Progenitor cell of endocrine pancreas (in vitro differentiated cells): ENCODE measurements at regions not wholly inside any gene's neighbourhood (a gene's known extent, or its start where the extent isn't known, plus 50 kb on each side); places are given as distances from the start of the nearest gene placed in this dataset.

Experiments used
- DNase-seq: peaks from one replicate; pipeline ENCODE4 v3.0.0; 2021; ENCODE audit warnings: low spot score; ENCODE audit not compliant: unreplicated experiment
- H3K27ac Mint-ChIP-seq: 2 replicates; pipeline ENCODE4 v1.8.0; 2021; ENCODE audit warnings: mild to moderate bottlenecking, moderate library complexity, mixed read lengths
- H3K27me3 Mint-ChIP-seq: 2 replicates; pipeline ENCODE4 v1.8.0; 2021; ENCODE audit warnings: mixed read lengths
- H3K36me3 Mint-ChIP-seq: 2 replicates; pipeline ENCODE4 v1.8.0; 2022; ENCODE audit warnings: mixed read lengths; ENCODE audit not compliant: insufficient read depth
- H3K4me1 Mint-ChIP-seq: 2 replicates; pipeline ENCODE4 v1.8.0; 2021; ENCODE audit warnings: low read depth, mixed read lengths
- H3K4me3 Mint-ChIP-seq: 2 replicates; pipeline ENCODE4 v1.8.0; 2021; ENCODE audit warnings: low read depth, mild to moderate bottlenecking, moderate library complexity, mixed read lengths
- H3K9me3 Mint-ChIP-seq: 2 replicates; pipeline ENCODE4 v1.8.0; 2021; ENCODE audit warnings: low read depth, mixed read lengths
- CTCF ChIP-seq: fragments of 200-600 bp; sonication (generic); IDR thresholded peaks from one replicate; pipeline ENCODE4 v1.5.0; 2021; ENCODE audit warnings: antibody characterized with exemption, mild to moderate bottlenecking; ENCODE audit not compliant: unreplicated experiment

DNA sequence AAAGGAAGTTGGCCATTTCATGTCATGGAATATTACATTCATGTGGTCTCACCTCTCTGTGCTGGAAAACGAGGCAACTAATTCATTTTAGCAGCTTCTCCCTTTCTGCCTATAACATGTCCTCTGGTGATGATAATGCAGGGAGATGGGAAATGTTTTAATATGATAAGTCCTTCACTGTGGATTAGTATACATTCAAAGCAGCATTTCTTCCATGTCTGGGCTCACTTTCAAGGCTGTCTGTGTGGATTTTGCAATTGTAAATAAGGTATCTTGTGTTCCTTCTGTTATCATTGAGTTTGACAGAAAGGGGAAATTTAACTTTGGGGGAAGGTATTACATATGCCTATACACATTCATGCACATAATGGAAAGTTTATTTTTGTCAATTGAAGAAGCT lies 374.7 kb upstream of the DAB1 start:
- no peak for TF ChIP-seq CTCF
- Mint-ChIP-seq H3K4me3 (no peak overlapping the region), H3K27ac (no peak overlapping the region), H3K9me3 (no peaks in the 10 kb centered on the region), H3K4me1 (peaks cover 12% of the 10 kb centered on the region), H3K36me3 (no peaks in the 10 kb centered on the region), H3K27me3 (peaks cover 28% of the 10 kb centered on the region)
- DNase-seq, result no peak

GRCh38 chr1:57797084-57797483 lies 373.2 kb upstream of the DAB1 start:
- no peak for DNase-seq
- Mint-ChIP-seq H3K36me3 (no peaks in the 10 kb centered on the region), H3K9me3 (no peaks in the 10 kb centered on the region), H3K27me3 (peaks cover 31% of the 10 kb centered on the region), H3K27ac (no peak overlapping the region), H3K4me3 (no peak overlapping the region), H3K4me1 (peaks cover 12% of the 10 kb centered on the region)
- TF ChIP-seq CTCF, result no peak

DNA sequence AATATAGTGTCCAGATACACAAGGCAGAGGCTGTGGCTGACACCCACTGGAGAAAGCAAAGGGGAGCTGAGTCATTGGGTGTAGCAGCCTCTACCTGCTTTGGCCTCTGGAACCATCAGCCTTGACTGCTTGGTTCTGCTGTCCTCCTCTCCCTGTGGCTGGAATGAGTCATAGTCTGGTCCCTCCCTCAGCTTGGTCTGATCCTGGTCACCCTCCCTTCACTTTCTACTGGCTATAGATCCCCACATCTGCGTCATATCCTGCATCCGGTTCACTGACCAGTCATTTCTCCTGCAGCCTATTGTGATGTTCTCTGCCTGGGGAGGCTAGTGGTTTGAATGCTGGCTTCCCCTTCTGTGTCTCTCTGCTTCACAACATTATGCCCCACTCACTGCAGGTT lies 372.8 kb upstream of the DAB1 start:
- peaks cover 12% of the 10 kb centered on the region for H3K4me1 Mint-ChIP-seq
- no peak overlapping the region for H3K4me3 Mint-ChIP-seq
- H3K27me3 Mint-ChIP-seq, result peaks cover 36% of the 10 kb centered on the region
- no peak for TF ChIP-seq CTCF
- H3K9me3 Mint-ChIP-seq, result no peaks in the 10 kb centered on the region
- no peak for DNase-seq
- H3K36me3 Mint-ChIP-seq, result no peaks in the 10 kb centered on the region
- H3K27ac Mint-ChIP-seq, result no peak overlapping the region

GRCh38 chr1:57795886-57796285 lies 372.0 kb upstream of the DAB1 start:
- Mint-ChIP-seq H3K4me1 (peaks cover 12% of the 10 kb centered on the region), H3K9me3 (no peaks in the 10 kb centered on the region), H3K27ac (no peak overlapping the region), H3K27me3 (peaks cover 36% of the 10 kb centered on the region), H3K36me3 (no peaks in the 10 kb centered on the region), H3K4me3 (no peak overlapping the region)
- TF ChIP-seq CTCF, result no peak
- no peak for DNase-seq

GRCh38 chr1:57794078-57794477 lies 370.2 kb upstream of the DAB1 start:
- no peak for DNase-seq
- no peak overlapping the region for H3K4me3 Mint-ChIP-seq
- no peak for TF ChIP-seq CTCF
- no peak overlapping the region for H3K27ac Mint-ChIP-seq
- peaks cover 5% of the 10 kb centered on the region for H3K4me1 Mint-ChIP-seq
- peaks cover 37% of the 10 kb centered on the region for H3K27me3 Mint-ChIP-seq
- no peaks in the 10 kb centered on the region for H3K36me3 Mint-ChIP-seq
- H3K9me3 Mint-ChIP-seq, result no peaks in the 10 kb centered on the region
